ENCODE measurements at regions not wholly inside any gene's neighbourhood (a gene's known extent, or its start where the extent isn't known, plus 50 kb on each side); places are given as distances from the start of the nearest gene placed in this dataset.

DNA sequence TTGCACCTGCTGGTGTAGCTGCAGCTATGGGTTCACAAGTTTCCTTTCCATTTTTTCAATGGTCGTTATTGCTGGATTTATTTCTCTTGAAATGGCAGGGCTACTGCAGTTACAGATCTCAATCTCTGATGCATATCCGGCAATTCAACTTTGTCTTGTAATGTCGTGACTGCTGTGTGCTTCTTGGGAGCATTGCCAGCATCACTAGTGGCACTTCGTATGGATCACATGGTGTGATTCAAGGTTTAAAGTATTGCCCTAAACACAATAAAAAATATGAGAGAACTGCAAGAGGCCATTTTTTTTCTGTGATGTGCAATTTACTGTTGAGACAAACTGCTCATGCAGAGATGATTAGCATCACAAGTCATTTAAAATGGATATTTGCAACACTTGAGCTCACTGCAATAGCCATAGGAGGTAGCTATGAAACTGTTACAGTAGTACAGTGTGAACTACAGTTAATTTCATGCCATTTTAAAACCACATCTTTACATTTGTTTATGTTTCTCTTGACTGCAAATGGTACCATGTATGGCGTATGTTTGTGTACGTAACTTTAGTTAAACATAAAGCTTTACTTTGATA lies 217.4 kb upstream of the PDE3A start:
- Histone ChIP-seq H3K9me2 (ENCODE audit: insufficient read depth) (no peaks in the 10 kb centered on the region), H3K36me3 (ENCODE audit: control insufficient read depth in 1 of 2, insufficient read depth in 2 of 2, low read length in 2 of 2) (no peaks in the 10 kb centered on the region), H3K9ac (ENCODE audit: low read length) (no peak overlapping the region), H3K4me2 (ENCODE audit: low read length) (no peak overlapping the region), H3K27me3 (ENCODE audit: insufficient read depth, low read length) (no peaks in the 10 kb centered on the region), H3K4me3 (replicated peaks in 1 of 2; ENCODE audit: low read depth in 1 of 2, low read length in 2 of 2) (no peak overlapping the region), H3K9me3 (ENCODE audit: control insufficient read depth in 1 of 2, insufficient read depth in 1 of 2, low read depth in 1 of 2, low read length in 2 of 2) (no peaks in the 10 kb centered on the region), H3K79me2 (ENCODE audit: insufficient read depth, low read length) (no peaks in the 10 kb centered on the region), H3K27ac (ENCODE audit: low read depth, low read length) (no peak overlapping the region), H2AFZ (ENCODE audit: low read depth, low read length, poor library complexity, severe bottlenecking) (no peak overlapping the region), H4K20me1 (ENCODE audit: insufficient read depth) (no peaks in the 10 kb centered on the region), H3K4me1 (ENCODE audit: control insufficient read depth in 1 of 2, insufficient read depth in 2 of 2, low read length in 2 of 2) (no peaks in the 10 kb centered on the region)
- POLR2A ChIA-PET: no interaction called here
- CTCF ChIA-PET: no interaction called here
- ATAC-seq (no peak), DNase-seq (ENCODE audit: low read depth, low spot score) (no peak)
- intact Hi-C loops (cut with micrococcal nuclease): no loop called here
- RAD21 ChIA-PET (ENCODE audit: low non-redundant PET in 1 of 2, low total read pairs in 2 of 2, uncharacterized antibody in 2 of 2, unreplicated experiment in 2 of 2): no interaction called here
- TF ChIP-seq POLR2A (IDR thresholded peaks at IDR 0.05; ENCODE audit: borderline replicate concordance, extremely low read depth, insufficient read depth, insufficient read length) (no peak), TCF7L2 (IDR thresholded peaks at IDR 0.05; ENCODE audit: borderline replicate concordance, extremely low read depth, insufficient read depth, insufficient read length) (no peak), EZH2phosphoT487 (IDR thresholded peaks at IDR 0.05; ENCODE audit: borderline replicate concordance) (no peak), SP1 (IDR thresholded peaks at IDR 0.05; ENCODE audit: low read depth) (no peak), RAD21 (IDR thresholded peaks at IDR 0.05; ENCODE audit: low read depth) (no peak), CBX3 (IDR thresholded peaks at IDR 0.05; ENCODE audit: low read depth) (no peak), SIN3A (IDR thresholded peaks at IDR 0.05; ENCODE audit: low read depth) (no peak), CEBPB (IDR thresholded peaks at IDR 0.05; ENCODE audit: low read depth) (no peak), SRF (IDR thresholded peaks at IDR 0.05; ENCODE audit: low read depth) (no peak)
- TF ChIP-seq, protein P1, sequence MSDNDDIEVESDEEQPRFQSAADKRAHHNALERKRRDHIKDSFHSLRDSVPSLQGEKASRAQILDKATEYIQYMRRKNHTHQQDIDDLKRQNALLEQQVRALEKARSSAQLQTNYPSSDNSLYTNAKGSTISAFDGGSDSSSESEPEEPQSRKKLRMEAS (IDR thresholded peaks at IDR 0.05): no peak
- BruUV-seq (replicated peaks): no TSS peak

- H3K9ac ChIP-seq (ENCODE audit: low read length): no peak overlapping the region
- POLR2A ChIA-PET: no interaction called here
- ATAC-seq (no peak), DNase-seq (ENCODE audit: low read depth, low spot score) (no peak)
- BruUV-seq (replicated peaks): no TSS peak
- TF ChIP-seq EZH2phosphoT487 (IDR thresholded peaks at IDR 0.05; ENCODE audit: borderline replicate concordance): no peak
- CTCF ChIA-PET: no interaction called here
- H3K4me2 ChIP-seq (ENCODE audit: low read length): no peak overlapping the region
- no peak overlapping the region for H3K4me3 ChIP-seq (replicated peaks in 1 of 2; ENCODE audit: low read depth in 1 of 2, low read length in 2 of 2)
- intact Hi-C loops (cut with micrococcal nuclease): no loop called here
- no peaks in the 10 kb centered on the region for H3K9me2 ChIP-seq (ENCODE audit: insufficient read depth)
- H3K36me3 ChIP-seq (ENCODE audit: control insufficient read depth in 1 of 2, insufficient read depth in 2 of 2, low read length in 2 of 2): no peaks in the 10 kb centered on the region
- H3K4me1 ChIP-seq (ENCODE audit: control insufficient read depth in 1 of 2, insufficient read depth in 2 of 2, low read length in 2 of 2): no peaks in the 10 kb centered on the region
- H3K79me2 ChIP-seq (ENCODE audit: insufficient read depth, low read length): no peaks in the 10 kb centered on the region
- H3K27me3 ChIP-seq (ENCODE audit: insufficient read depth, low read length): no peaks in the 10 kb centered on the region
- H2AFZ ChIP-seq (ENCODE audit: low read depth, low read length, poor library complexity, severe bottlenecking): no peak overlapping the region
- RAD21 ChIA-PET (ENCODE audit: low non-redundant PET in 1 of 2, low total read pairs in 2 of 2, uncharacterized antibody in 2 of 2, unreplicated experiment in 2 of 2): no interaction called here
- no peak overlapping the region for H3K27ac ChIP-seq (ENCODE audit: low read depth, low read length)
- H3K9me3 ChIP-seq (ENCODE audit: control insufficient read depth in 1 of 2, insufficient read depth in 1 of 2, low read depth in 1 of 2, low read length in 2 of 2): no peaks in the 10 kb centered on the region
- H4K20me1 ChIP-seq (ENCODE audit: insufficient read depth): no peaks in the 10 kb centered on the region
Measured at GRCh38 chr12:20154052-20154451, 214.3 kb upstream of the PDE3A start.
